GM19324 (cell line): ENCODE measurements at regions not wholly inside any gene's neighbourhood (a gene's known extent, or its start where the extent isn't known, plus 50 kb on each side); places are given as distances from the start of the nearest gene placed in this dataset.
"Not testable (repeated sequence)": the region's sequence is repeated elsewhere in the genome, so short reads cannot be mapped to it uniquely, and the experiment has no call there.

ENCODE experiments used
- ATAC-seq: cut with Tn5 transposase; IDR thresholded peaks from one replicate; pipeline ENCODE4 v1.9.1; 2021; ENCODE audit warnings: mild to moderate bottlenecking, moderate library complexity; ENCODE audit not compliant: unreplicated experiment, low FRiP score

- no peak for ATAC-seq
Observed at GRCh38 chr5:130651440-130651839, 513.6 kb downstream of the HINT1 start.

- ATAC-seq = no peak
Observed at GRCh38 chr5:130643321-130643720, 521.7 kb downstream of the HINT1 start.

GRCh38 chr5:130642461-130642860 lies 522.6 kb downstream of the HINT1 start:
- ATAC-seq = no peak

- ATAC-seq = no peak
Observed at GRCh38 chr5:130627145-130627544, 537.9 kb downstream of the HINT1 start.

- ATAC-seq = peak; percentile 59
Observed at GRCh38 chr5:130624805-130625204, 540.3 kb downstream of the HINT1 start.

- ATAC-seq = no peak
Observed at GRCh38 chr5:130616161-130616560, 548.9 kb downstream of the HINT1 start.

- no peak for ATAC-seq
Observed at GRCh38 chr5:130605234-130605633, 559.8 kb downstream of the HINT1 start.

- not testable (repeated sequence) for ATAC-seq
Observed at GRCh38 chr5:130596647-130597046, 568.4 kb downstream of the HINT1 start.

GRCh38 chr5:130580264-130580663 lies 584.8 kb downstream of the HINT1 start:
- no peak for ATAC-seq

- ATAC-seq = no peak
Observed at GRCh38 chr5:130578354-130578753, 586.7 kb downstream of the HINT1 start.

- no peak for ATAC-seq
Observed at GRCh38 chr5:130571076-130571475, 594.0 kb downstream of the HINT1 start.

GRCh38 chr5:130568791-130569190 lies 596.3 kb downstream of the HINT1 start:
- no peak for ATAC-seq

- ATAC-seq = no peak
Observed at GRCh38 chr5:130555429-130555828, 609.6 kb downstream of the HINT1 start.

GRCh38 chr5:130550562-130550928 lies 614.5 kb downstream of the HINT1 start:
- no peak for ATAC-seq

- no peak for ATAC-seq
Observed at GRCh38 chr5:130549884-130550561, 615.0 kb downstream of the HINT1 start.

- ATAC-seq = no peak
Observed at GRCh38 chr5:130546211-130546610, 618.8 kb downstream of the HINT1 start.

- no peak for ATAC-seq
Observed at GRCh38 chr5:130545291-130545690, 619.8 kb downstream of the HINT1 start.

- ATAC-seq = no peak
Observed at GRCh38 chr5:130541617-130542221, 623.3 kb downstream of the HINT1 start.

- no peak for ATAC-seq
Observed at GRCh38 chr5:130536691-130537090, 628.4 kb downstream of the HINT1 start.

GRCh38 chr5:130532786-130533185 lies 628.5 kb downstream of the CHSY3 start:
- ATAC-seq = no peak

- ATAC-seq = no peak
Observed at GRCh38 chr5:130529511-130530485, 625.5 kb downstream of the CHSY3 start.
